HG03565 (cell line): ENCODE measurements at regions not wholly inside any gene's neighbourhood (a gene's known extent, or its start where the extent isn't known, plus 50 kb on each side); places are given as distances from the start of the nearest gene placed in this dataset.

Source experiments
- ATAC-seq: cut with Tn5 transposase; IDR thresholded peaks from one replicate; pipeline ENCODE4 v1.9.1; 2021; ENCODE audit warnings: mild to moderate bottlenecking, moderate library complexity; ENCODE audit not compliant: unreplicated experiment

DNA sequence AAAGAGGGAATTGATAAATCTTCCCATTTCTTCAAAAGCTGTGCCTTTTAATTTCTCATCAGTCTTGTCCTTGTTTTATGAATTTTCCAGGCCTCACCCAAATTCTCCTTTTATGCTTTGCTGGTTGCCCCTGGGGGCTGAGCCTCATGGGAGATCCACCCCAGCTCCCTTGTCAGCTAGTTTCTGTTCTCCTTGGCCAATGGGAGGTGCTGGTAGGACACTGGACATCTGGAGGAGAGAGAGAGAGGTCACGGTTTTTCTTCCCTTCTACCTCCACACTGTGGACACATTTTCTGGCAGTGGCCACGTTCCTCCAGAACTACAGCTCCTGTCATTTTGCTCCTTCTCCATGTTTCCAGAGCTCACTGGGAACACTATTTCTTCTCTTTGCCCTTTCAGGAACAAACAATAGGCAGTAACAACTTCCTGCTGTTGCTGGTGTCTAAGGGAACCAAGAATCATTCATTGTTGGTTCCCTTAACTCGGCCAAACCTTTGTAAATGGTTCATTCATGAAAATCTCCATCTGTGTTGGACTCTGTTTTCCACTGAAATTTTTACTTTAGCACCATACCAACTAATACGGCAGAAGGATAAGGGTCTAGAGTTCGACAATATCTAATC, 334.5 kb downstream of the GPAT3 start:
- ATAC-seq = no peak

DNA sequence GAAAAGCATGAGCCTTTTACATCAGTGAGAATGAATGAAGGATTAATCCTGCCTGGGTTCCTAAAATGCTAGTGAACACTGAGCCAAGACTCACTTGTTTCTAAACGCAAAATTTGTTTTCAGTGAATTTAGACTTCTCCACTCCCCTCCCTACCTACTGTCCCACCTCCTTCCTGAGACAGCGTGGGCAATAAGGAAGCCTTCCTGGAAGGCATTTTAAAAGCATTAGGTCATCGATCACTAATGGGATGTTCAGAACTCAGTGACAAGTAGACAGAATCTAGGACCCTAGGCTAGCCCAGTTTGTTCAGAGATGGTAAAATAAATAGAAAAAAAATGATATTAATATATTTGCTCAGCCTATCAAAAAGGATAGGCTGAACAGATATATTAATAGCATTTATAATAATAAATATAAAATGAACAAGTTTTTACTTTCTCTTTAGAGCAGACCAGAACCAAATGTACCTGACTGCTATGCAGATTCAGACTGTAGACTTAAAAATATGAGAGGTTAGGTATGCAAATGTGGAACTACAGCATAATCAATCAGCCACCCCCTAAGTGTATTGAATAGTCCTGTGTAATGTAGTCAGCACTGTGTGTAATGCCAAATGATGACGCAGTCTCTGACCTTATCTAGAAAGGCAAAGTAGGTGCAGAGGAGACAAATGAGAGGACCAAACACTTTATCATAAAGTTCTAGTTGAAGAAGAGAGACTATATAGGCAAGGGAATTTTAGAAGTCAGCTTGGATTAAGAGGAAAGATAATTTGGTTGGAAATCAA, 331.1 kb downstream of the GPAT3 start:
- ATAC-seq = no peak

DNA sequence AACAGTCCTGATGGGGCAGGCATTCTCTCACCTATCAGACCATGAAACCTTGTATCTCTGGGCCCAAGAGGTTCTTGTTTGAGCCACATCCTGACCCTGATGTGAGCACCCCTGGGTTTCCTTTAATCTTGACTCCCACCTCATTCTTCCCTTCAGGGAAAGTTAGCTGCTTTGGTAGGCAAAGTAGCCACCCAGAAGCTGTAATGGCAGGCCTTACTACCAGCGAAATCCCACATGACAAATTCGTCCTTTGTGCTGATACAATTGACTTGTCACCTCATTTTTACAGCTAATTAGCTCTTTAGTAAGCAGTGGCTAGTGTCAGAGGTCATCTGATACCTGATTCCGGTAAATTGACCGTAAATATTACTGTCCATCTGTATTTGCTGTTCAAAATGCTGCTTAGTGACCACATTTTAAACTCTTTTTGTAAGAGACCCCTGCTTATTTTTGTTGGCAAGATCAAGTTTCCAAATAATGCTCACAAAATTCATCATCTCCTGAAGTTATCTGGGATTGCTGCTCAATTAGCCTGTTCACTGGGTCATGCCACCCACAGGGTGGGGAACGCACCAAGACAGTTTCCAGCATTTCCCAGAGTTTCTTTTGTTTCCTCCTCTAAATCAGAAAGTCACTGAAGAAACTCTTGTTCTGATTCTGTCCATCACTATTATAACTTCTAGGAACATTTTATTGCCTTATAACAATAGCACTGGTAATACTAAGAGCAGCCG, 329.7 kb downstream of the GPAT3 start:
- ATAC-seq = no peak

DNA sequence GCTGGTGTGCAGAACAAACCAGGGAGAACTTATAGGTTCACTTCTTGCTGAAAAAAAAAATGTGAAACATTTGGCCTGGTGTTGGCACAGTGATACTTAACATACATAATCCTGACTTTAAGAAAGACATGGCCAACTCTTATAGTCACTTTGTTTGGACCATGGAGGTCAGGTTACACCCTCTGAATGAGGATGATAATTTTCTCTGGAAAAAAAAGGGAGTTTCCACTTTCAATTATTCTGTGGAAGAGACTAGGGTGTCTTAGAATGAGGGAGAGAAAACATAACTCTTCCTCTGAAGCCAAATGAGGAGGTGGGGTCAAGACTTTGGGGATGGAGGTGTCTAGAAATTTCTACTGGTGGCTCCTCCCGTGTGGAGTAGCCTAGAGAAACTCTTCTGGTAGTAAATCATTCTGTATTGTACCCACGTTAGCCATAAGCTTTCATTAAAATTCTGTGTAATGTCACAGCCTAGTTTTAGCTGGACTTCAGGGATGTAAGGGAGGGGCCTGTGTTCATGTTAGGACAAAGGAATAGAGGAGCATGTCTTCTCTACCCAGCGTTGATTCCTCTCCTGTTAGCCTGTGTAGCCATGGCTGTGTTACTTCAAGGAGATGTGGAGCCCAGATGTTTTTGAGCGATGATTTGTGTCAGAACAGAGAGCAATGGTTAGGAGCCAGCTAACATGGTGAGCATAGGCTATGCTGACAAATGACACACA, 328.3 kb downstream of the GPAT3 start:
- ATAC-seq = no peak

DNA sequence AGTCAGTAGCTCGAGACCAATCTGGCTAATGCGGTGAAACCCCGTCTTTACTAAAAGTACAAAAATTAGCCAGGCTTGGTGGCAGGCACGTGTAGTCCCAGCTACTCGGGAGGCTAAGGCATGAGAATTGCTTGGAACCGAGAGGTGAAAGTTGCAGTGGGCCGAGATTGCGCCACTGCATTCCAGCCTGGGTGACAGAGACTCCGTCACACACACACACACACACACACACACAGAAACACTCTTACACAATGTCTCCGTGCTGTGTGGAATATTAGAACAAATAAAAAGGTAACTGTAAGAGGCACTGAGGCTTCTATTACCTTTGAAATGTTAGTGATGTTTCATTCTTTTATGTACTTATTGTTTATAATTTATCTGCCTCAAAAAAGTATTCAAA, 326.6 kb downstream of the GPAT3 start:
- ATAC-seq = no peak

DNA sequence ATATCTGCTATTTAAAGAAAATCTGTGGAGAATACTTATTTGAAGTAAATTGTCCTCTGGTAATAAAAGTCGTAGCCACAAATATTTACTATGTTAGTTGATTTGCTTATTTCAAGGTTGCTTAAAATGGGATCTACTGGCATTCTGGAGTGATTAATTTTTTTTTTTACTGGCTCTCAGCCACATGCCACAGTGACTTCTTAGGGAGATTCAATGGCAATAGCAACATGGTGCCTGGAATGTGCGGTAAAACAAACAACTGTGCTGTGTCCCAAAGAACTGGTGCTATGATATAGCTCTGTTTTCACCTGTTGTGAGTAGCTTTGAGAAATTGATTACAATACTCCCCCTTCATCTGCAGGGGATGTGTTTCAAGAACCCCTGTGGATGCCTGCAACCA, 324.3 kb downstream of the GPAT3 start:
- no peak for ATAC-seq

DNA sequence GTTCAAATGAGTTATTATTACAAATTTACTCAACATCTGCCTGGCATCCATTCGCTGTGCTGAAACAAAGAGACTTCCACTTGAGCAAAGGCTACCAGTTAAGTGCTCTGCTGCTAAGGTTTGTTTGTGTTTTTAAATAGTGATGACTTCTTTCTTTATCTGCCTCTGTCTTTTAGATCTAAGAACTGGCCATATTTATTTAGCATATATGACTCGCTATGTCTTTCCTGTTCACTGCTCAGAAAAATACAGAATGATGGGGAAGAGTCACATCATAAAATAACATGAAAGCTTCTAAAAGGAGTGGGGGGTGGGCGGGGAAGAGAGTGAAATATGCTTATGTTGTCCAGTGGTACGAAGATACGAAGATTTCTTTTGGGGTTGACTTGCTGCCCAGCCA, 322.2 kb downstream of the GPAT3 start:
- ATAC-seq = no peak

DNA sequence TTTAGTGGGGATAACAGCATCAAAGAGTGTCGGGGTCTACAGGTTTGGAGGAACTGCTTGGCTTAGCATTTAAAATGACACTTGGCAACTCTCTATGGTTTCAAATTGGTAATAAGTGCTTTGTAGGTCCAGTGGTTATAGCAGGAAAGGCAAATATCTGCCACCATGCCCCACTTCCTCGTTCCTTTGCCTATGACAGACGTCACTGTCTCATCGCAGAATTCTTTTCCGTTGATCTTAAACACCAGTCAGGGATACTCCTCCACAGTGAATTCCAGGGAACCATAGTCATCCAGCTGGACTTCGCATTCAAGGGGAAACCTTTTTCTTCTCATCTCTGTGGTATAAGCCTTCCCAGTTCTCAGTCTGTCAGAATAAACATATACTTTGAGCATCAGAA, 319.1 kb downstream of the GPAT3 start:
- no peak for ATAC-seq

DNA sequence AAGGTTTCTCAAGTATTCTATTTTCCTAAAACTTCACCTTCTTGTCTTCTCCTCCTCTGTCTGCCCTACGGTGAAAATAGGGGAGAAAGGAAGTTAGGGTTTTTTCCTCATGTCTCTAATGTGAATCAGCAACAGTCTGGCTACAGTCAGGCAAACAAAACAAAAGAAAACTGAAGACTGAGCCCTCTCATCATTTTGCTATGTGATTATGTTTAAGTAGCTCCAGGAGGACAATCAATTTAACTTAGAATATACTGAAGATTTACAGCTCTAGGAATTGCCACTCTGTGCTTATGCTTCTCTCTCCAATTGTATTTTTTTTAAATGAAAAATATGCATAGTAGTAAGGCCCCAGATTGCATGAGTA, 316.2 kb downstream of the GPAT3 start:
- no peak for ATAC-seq

DNA sequence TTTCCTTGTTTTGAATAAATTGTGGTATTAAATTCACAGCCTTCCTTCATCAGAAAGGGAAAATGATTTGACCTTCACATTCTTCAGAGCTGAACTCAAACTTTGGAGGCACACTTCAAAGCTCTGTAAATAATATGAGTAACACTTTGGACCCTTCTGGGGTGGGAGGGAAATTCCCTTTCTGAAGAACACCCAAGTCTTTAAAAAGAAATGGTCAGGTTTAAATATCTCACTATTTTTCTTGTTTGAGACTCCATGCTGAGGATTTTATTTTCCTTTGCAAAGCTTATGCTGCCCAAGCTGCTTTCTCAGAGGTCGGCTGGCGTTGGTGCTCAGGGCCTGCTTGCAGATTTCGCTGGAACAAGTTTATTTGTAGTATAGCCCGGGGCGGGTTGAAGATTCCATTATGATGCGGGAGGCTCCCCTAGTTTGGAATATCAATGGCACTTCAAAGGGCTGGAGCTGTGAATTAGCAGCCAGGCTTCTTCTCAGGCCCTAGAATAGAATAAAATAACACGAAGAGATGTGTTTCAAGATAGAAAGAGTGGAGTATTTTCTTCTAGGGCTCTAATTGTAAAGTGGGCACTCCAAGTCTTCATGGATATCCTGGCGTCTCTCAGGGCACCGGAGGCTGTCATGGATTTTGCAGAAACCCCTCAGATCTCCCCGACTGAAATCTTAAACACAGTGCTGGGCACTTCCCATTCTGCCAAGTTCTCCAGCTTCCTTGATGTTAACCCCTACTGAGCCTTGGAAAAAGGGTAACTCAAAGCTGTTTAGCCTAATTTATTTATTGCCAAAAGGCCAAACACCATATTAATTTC, 315.6 kb downstream of the GPAT3 start:
- ATAC-seq = no peak

DNA sequence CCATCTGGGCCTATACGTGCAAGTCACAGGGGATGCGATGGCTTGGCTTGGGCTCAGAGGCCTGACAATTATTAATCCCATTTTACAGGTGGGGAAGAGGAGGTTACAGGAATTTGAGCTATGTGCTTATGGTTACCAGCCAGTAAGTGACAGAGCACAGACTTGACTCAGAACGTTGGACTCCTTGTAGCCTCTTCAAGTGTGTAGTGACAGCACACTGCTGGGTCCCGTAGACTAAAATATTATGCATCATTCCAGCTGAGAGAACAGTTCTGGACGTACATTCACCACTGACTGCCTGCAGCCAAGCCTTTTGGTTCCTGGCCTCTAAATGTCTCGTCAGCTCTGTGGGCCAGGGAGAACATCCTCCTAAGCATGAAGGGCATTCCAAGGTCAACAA, 314.5 kb downstream of the GPAT3 start:
- ATAC-seq = no peak

DNA sequence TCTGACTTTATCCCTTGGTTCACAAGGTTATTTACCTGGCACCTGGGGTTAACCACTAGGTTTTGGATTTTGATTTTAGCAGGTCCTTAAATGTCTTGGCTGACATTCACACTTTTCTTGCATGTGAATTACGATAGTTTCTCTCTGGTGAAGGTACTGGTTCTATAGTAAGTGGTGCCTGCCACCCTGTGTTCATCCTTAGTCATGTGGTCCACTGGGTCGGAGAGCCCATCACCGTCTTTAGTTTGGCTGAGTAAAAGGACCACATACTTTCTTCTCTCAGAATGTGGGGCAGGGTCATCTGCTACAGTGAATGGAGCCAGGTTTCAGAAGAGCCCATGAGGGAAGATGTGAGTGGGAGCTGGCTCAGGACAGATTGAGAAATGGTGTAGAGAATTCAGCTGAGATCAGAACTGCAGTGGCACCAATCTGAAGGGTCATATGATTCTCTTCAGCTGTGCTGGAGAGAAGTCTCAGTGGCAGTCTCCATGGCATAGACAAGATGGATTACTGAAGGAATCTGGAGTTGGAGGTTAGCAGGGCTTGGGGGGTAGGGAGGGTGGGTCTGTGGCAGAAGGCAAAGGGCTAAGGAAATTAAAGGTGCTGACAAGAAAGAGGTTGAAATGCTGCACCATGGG, 310.4 kb downstream of the GPAT3 start:
- no peak for ATAC-seq

DNA sequence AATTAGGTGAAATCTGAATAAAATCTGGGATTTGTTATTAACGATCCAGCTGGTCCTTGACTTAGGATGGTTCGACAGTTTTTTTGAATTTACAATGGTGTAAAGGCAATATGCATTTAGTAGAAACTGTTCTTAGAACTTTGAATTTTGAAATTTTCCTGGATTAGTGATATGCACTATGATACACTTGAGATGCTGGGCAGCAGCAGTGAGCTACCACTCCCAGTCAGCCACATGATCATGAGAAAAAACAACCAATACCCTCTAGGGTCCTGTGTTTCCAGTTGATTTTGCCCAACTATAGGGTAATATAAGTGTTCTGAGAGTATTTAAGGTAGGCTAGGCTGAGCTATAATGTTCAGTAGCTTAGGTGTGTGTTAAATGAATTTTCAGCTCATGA, 303.7 kb downstream of the GPAT3 start:
- no peak for ATAC-seq

DNA sequence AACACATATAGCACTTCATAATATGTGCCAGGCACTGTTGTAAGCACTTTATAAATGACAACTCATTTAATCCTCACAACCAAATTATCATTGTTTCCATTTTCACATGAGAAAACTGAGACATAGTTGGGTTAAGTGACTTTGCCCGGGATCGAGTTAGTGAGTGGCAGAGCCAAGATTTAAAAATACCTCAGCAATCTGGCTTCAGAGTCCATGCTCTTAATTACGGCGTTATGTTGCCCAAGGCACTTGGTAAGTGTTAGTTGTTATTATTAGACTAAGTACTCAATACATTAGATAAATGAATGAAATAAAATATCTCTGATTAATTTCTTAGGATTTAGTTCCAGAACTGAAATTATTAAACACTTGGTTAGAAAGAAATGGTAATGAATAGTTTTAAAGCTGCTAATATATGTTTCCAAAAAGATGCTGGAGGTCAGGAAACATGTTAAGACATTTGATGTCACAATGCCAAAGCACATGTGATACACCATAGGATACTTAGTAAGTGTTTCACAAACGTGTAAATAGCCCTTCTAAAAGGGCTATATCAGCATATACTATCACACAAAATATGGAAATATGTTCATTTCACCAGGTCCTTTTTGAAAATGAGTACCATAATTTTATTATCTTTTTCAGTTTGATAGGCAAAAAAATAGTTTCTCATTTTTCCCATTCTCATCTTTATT, 301.9 kb downstream of the GPAT3 start:
- ATAC-seq = no peak

DNA sequence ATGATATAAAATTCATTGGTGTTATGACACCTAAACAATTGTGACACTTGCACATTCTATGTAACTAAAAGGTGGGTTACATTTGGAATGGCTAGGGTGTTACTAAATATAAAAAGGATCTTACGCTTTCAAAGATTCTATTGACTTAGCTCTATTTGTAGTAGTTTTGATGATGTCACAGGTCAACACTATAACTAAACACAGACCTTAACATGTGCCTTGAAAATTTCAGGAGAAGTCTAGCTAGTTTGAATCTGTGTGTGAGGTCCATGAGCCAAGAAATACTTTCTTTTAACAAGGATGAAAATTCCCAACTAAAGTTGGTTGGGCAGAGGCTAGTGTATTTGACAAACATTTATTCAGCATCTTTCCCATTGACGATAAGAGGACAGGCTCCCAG, 298.0 kb downstream of the GPAT3 start:
- ATAC-seq = no peak

DNA sequence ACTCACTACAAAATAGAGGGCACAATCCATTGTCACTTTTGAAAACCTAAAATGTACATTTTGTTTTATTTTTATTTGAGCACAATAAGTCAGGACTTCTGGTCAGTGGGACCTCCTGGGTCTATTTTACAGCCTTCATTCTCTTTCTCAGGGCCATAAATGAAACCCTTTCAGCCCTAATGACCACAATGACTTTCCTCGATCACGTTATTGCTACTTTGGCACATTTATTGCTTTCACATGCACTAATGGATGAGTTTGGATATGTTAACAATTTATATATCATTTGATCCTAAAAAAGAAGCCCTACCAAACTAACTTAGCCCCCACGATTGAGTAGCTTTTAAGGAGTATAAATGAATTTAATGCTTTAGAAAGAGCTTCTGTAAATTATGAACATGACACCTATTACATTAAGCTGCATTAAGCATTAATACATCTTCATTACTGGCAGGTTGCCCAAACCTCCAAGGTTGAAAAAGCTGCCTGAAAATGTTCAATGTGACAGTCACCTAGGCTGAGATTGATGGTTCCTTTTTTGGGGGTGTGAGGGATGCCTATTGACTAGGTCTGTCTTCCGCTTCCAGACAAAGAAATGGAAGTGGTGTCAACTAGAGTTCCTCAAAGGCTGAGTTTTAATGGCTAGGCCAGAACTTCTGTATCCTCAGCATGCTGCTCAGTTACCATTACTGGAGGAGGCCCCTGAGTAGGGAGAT, 296.4 kb downstream of the GPAT3 start:
- ATAC-seq = no peak

DNA sequence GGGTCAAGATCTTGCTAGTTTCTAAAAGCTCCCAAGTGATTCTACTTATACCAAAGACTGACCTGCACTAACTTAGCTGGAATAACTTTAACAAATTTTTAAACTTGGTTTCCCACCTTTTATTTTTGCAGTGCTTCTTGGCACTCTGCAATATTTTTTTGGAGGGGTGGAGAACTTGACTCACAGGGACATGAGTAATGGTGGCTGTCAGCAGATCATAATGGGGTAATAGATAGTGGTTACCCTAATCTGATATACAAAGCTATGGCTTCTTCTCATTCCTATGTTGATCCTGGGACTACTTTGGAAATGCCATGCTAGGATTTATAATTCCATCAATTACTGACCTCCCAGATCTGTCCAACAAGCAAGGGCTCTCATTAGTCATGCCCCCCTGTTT, 295.7 kb downstream of the GPAT3 start:
- no peak for ATAC-seq

DNA sequence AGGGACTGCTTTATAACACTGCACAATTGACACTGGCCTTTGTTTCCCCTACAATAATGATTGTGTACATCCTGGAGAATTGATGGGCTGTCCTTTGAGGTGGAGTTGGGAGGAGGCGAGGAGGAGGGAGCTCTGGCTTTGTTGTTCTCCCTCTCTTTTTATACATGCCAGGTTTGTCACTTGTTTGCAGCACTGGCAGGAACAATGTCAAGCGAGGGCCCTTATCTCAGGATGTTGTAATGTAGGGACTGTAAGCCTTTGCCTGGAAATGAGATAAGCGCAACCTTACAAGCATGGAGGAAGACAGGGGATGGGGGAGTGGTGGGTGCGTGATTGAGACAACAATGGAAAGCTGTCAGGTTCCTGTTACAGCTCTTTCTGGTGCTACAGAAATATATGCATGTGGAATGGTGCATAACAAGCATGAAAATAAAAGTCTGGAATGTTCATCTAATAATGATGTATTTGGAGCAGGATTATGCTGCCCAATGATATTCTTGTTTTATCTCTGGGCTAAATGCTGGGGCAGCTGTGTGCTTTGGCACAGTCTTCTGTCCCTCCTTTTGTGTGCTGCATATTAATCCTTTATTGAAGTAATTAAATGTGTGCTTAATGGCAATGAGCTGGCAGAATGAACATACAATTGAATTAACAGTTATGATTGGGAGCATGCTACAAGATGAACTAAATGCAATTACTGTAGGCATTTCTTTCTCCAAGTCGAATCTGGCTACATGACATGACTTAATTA, 294.4 kb downstream of the GPAT3 start:
- no peak for ATAC-seq
